Adrenal gland (tissue), 9 donors: ENCODE measurements at regions not wholly inside any gene's neighbourhood (a gene's known extent, or its start where the extent isn't known, plus 50 kb on each side); places are given as distances from the start of the nearest gene placed in this dataset.

ENCODE experiments used
- DNase-seq, 7 donors: peaks; one replicate each; pipeline ENCODE4 v3.0.0-alpha.2; 2019 to 2020
- H3K27ac ChIP-seq, 5 donors: fragments of 200-600 bp; sonication (generic) in 4 of 5; 1 replicate in 3 of 5; 2 replicates in 2 of 5; pipeline versions ENCODE4 v1.5.1 to v1.8.0; 2016 to 2020; ENCODE audit warnings: mild to moderate bottlenecking in 1 of 5
- H3K27me3 ChIP-seq: fragments of 200-600 bp; 2 replicates; pipeline ENCODE4 v1.8.0; 2021
- H3K36me3 ChIP-seq, 2 donors: fragments of 200-600 bp; replicated peaks in 1 of 2; 1 replicate in 1 of 2; 2 replicates in 1 of 2; pipeline versions ENCODE4 v1.5.1 to v1.8.0; 2018 to 2022
- H3K4me1 ChIP-seq, 2 donors: fragments of 200-600 bp; replicated peaks in 1 of 2; 1 replicate in 1 of 2; 2 replicates in 1 of 2; pipeline versions ENCODE4 v1.5.1 to v1.8.0; 2018 to 2021
- H3K4me3 ChIP-seq, 4 donors: fragments of 200-600 bp; sonication (generic) in 3 of 4; one replicate each; pipeline ENCODE4 v1.5.1; 2016 to 2018
- H3K9me3 ChIP-seq, 3 donors: fragments of 200-600 bp; sonication (generic) in 1 of 3; replicated peaks in 1 of 3; 1 replicate in 2 of 3; 2 replicates in 1 of 3; pipeline versions ENCODE4 v1.5.1 to v1.8.0; 2016 to 2021
- CTCF ChIP-seq, 6 experiments: fragments of 450-650 bp in 4 of 6; fragments of 200-600 bp in 2 of 6; sonication (generic) in 1 of 6; IDR thresholded peaks; 1 replicate in 5 of 6; 2 replicates in 1 of 6; pipeline versions ENCODE4 v1.5.1 to v1.8.0; 2016 to 2021; ENCODE audit warnings: antibody characterized with exemption in 6 of 6, mild to moderate bottlenecking in 2 of 6, moderate library complexity in 1 of 6
- POLR2A ChIP-seq, 2 donors: fragments of 450-650 bp; IDR thresholded peaks; one replicate each; pipeline ENCODE4 v1.6.1; 2017; ENCODE audit warnings: antibody characterized with exemption in 2 of 2, mild to moderate bottlenecking in 2 of 2, moderate library complexity in 1 of 2
- WGBS, 4 donors: extraction: QIAGEN DNeasy Blood & Tissue Kit in 2 of 4; methylation state at CpG; one replicate each; pipeline versions ENCODE4 v1.1.5 to v1.1.7; 2013 to 2017; 5-methylcytosine and 5-hydroxymethylcytosine counted together
- intact Hi-C, 2 donors: fragments of 100-400 bp; cut with DNase I; formaldehyde crosslinking; loops; one replicate each; pipeline versions ENCODE4 v1.14.1 to v1.15.0; 2022 to 2023
- donor health status: healthy with polysubstance abuse.
- donor health status: Bipolar disorder and iron deficiency.
- donor health status: DM: yes; HTN: yes; CAD: no.
- donor health status: DM: no; HTN: no; CAD: no.
- donor health status: DM: no; HTN: no; CAD: no.

- H3K27me3 ChIP-seq = no peaks in the 10 kb centered on the region
- H3K27ac ChIP-seq = no peak overlapping the region
- no peaks in the 10 kb centered on the region for H3K9me3 ChIP-seq
- TF ChIP-seq POLR2A (IDR thresholded peaks at IDR 0.05) (no peak), CTCF (IDR thresholded peaks at IDR 0.05) (no peak)
- no peak overlapping the region for H3K4me3 ChIP-seq
- intact Hi-C loops = no loop called here
- WGBS, 4 donors = 70 to 80% (median 77%) methylated on average over 3 of the region's 3 CpGs
- no peaks in the 10 kb centered on the region for H3K4me1 ChIP-seq
- no peak for DNase-seq
- no peaks in the 10 kb centered on the region for H3K36me3 ChIP-seq
These were observed 478.9 kb downstream of the PSAT1 start for GRCh38 chr9:78775696-78776295.

- Histone ChIP-seq H3K36me3 (no peaks in the 10 kb centered on the region), H3K27ac (no peak overlapping the region), H3K4me3 (no peak overlapping the region), H3K27me3 (no peaks in the 10 kb centered on the region), H3K4me1 (no peaks in the 10 kb centered on the region), H3K9me3 (no peaks in the 10 kb centered on the region)
- 75 to 86% (median 82%) methylated on average over 4 of the region's 4 CpGs for WGBS, 4 donors
- TF ChIP-seq CTCF (IDR thresholded peaks at IDR 0.05) (no peak), POLR2A (IDR thresholded peaks at IDR 0.05) (no peak)
- intact Hi-C loops = no loop called here
- no peak for DNase-seq
These were observed 480.8 kb downstream of the PSAT1 start for GRCh38 chr9:78777747-78778146.

GRCh38 chr9:78778318-78778717, 481.4 kb downstream of the PSAT1 start:
- WGBS, 4 donors = 60 to 69% (median 65%) methylated on average over 3 of the region's 3 CpGs
- H3K9me3 ChIP-seq = no peaks in the 10 kb centered on the region
- no peak for DNase-seq
- H3K27ac ChIP-seq = no peak overlapping the region
- no peaks in the 10 kb centered on the region for H3K4me1 ChIP-seq
- no peak overlapping the region for H3K4me3 ChIP-seq
- no peaks in the 10 kb centered on the region for H3K36me3 ChIP-seq
- TF ChIP-seq CTCF (IDR thresholded peaks at IDR 0.05) (no peak), POLR2A (IDR thresholded peaks at IDR 0.05) (no peak)
- intact Hi-C loops = no loop called here
- H3K27me3 ChIP-seq = no peaks in the 10 kb centered on the region

GRCh38 chr9:78778861-78779374, 482.0 kb downstream of the PSAT1 start:
- Histone ChIP-seq H3K4me3 (no peak overlapping the region), H3K36me3 (no peaks in the 10 kb centered on the region), H3K9me3 (no peaks in the 10 kb centered on the region), H3K27ac (no peak overlapping the region), H3K27me3 (no peaks in the 10 kb centered on the region), H3K4me1 (no peaks in the 10 kb centered on the region)
- no peak for TF ChIP-seq CTCF (IDR thresholded peaks at IDR 0.05)
- TF ChIP-seq POLR2A (IDR thresholded peaks at IDR 0.05) = no peak
- DNase-seq = no peak
- 66 to 78% (median 69%) methylated on average over 4 of the region's 4 CpGs for WGBS, 4 donors
- intact Hi-C loops = no loop called here
